Astrocyte (in vitro differentiated cells and primary cell): ENCODE measurements at regions not wholly inside any gene's neighbourhood (a gene's known extent, or its start where the extent isn't known, plus 50 kb on each side); places are given as distances from the start of the nearest gene placed in this dataset.

ENCODE experiments used
- CTCF ChIP-seq: IDR thresholded peaks from 2 replicates; pipeline ENCODE4 v1.5.1; 2011; ENCODE audit warnings: low read depth, mild to moderate bottlenecking, inconsistent platforms, low read length, moderate library complexity; ENCODE audit not compliant: insufficient read depth
- EZH2 ChIP-seq: IDR thresholded peaks from 2 replicates; pipeline ENCODE4 v1.6.1; 2012; ENCODE audit warnings: mild to moderate bottlenecking, low read length, inconsistent platforms; ENCODE audit not compliant: insufficient read depth

- TF ChIP-seq CTCF (no peak), EZH2 (no peak)
Measured at GRCh38 chr1:98143403-98143802, 222.6 kb upstream of the DPYD start.
